Progenitor cell of endocrine pancreas (in vitro differentiated cells): ENCODE measurements at regions not wholly inside any gene's neighbourhood (a gene's known extent, or its start where the extent isn't known, plus 50 kb on each side); places are given as distances from the start of the nearest gene placed in this dataset.

Experiments used
- DNase-seq: peaks from one replicate; pipeline ENCODE4 v3.0.0; 2021; ENCODE audit warnings: low spot score; ENCODE audit not compliant: unreplicated experiment
- H3K27ac Mint-ChIP-seq: 2 replicates; pipeline ENCODE4 v1.8.0; 2021; ENCODE audit warnings: mild to moderate bottlenecking, moderate library complexity, mixed read lengths
- H3K27me3 Mint-ChIP-seq: 2 replicates; pipeline ENCODE4 v1.8.0; 2021; ENCODE audit warnings: mixed read lengths
- H3K36me3 Mint-ChIP-seq: 2 replicates; pipeline ENCODE4 v1.8.0; 2022; ENCODE audit warnings: mixed read lengths; ENCODE audit not compliant: insufficient read depth
- H3K4me1 Mint-ChIP-seq: 2 replicates; pipeline ENCODE4 v1.8.0; 2021; ENCODE audit warnings: low read depth, mixed read lengths
- H3K4me3 Mint-ChIP-seq: 2 replicates; pipeline ENCODE4 v1.8.0; 2021; ENCODE audit warnings: low read depth, mild to moderate bottlenecking, moderate library complexity, mixed read lengths
- H3K9me3 Mint-ChIP-seq: 2 replicates; pipeline ENCODE4 v1.8.0; 2021; ENCODE audit warnings: low read depth, mixed read lengths
- CTCF ChIP-seq: fragments of 200-600 bp; sonication (generic); IDR thresholded peaks from one replicate; pipeline ENCODE4 v1.5.0; 2021; ENCODE audit warnings: antibody characterized with exemption, mild to moderate bottlenecking; ENCODE audit not compliant: unreplicated experiment

GRCh38 chr10:62652114-62652513 is 152.4 kb upstream of the ADO start:
- TF ChIP-seq CTCF: no peak
- Mint-ChIP-seq H3K4me3 (no peak overlapping the region), H3K9me3 (no peaks in the 10 kb centered on the region), H3K4me1 (no peaks in the 10 kb centered on the region), H3K36me3 (no peaks in the 10 kb centered on the region), H3K27me3 (no peaks in the 10 kb centered on the region), H3K27ac (no peak overlapping the region)
- no peak for DNase-seq

DNA sequence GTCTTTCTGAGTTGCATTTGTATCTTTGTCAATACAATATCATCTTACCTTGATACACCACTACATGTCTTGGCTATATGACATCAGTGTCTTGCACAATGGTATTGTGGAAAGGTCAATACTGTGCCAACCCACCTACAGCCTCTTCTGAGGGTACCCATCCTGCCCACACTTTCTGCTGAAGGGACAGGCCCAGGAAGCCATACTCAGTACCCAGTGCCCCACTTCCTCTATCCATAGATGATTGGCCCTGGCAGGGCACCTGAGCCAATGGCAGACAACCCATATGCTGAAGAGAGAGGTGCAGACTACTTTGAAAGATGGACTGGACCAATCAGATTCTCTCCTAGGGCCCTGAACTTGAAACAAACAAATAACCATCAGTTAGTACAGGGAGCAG is 152.0 kb upstream of the ADO start:
- no peak for TF ChIP-seq CTCF
- Mint-ChIP-seq H3K36me3 (no peaks in the 10 kb centered on the region), H3K4me3 (no peak overlapping the region), H3K27me3 (no peaks in the 10 kb centered on the region), H3K9me3 (no peaks in the 10 kb centered on the region), H3K27ac (no peak overlapping the region), H3K4me1 (no peaks in the 10 kb centered on the region)
- DNase-seq: no peak

DNA sequence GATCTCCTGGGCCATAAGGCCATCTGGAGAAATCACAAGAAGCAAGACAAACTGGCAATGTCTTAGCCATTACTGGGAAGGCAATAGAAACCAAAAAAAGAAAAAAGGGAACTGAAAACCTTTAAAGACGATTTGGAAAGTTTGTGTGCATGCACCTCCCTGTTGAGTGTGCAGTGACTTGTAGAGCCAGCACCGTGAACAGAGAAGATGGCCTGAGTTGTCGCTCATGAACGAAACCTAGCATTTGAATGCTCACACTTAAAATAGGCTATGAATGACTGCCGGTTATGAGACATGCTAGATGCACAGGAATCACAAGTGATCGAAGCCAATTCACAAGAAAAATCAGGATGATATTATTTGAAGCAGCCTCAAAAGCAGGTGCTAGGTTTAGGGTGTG is 151.3 kb upstream of the ADO start:
- no peaks in the 10 kb centered on the region for H3K9me3 Mint-ChIP-seq
- DNase-seq: no peak
- H3K27ac Mint-ChIP-seq: no peak overlapping the region

GRCh38 chr10:62654966-62655336 is 149.6 kb upstream of the ADO start:
- Mint-ChIP-seq H3K4me1 (no peaks in the 10 kb centered on the region), H3K9me3 (no peaks in the 10 kb centered on the region), H3K27ac (no peak overlapping the region), H3K36me3 (no peaks in the 10 kb centered on the region), H3K27me3 (no peaks in the 10 kb centered on the region), H3K4me3 (no peak overlapping the region)
- no peak for DNase-seq
- no peak for TF ChIP-seq CTCF

More for the DNA sequence above, 151.3 kb upstream of the ADO start:
- Mint-ChIP-seq H3K4me1 (no peaks in the 10 kb centered on the region), H3K27me3 (no peaks in the 10 kb centered on the region), H3K4me3 (no peak overlapping the region), H3K36me3 (no peaks in the 10 kb centered on the region)
- TF ChIP-seq CTCF: no peak

DNA sequence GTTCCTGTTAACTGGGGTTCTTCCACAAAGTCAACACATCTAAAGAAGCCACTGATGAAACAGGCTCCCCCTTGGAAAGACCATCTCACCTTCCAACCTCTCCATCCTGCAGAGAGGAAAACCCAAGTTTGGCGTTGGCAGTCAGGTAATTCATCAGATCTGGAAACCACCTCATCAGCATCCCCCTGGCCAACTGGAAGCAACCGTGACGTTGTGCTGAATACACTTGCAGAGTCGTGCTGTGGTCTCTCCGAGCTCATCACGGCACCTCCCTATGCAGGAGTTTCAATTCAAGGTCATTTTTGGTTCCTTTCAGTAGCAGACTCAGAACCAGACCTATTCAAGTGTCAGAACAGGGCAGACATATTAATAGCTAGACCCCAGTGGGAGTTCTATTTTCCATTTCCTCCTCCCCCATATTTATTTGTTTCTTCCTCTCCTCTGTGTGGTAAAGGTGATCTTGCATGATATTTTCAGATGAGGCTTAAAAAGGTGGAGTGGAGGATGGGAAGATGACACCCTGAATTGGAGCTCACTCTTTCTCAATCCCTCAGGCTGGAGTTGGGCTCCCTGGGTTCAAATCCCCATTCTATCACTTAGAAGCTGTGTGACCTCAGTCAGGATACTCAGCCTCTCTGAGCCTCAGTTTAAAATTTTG is 149.1 kb upstream of the ADO start:
- no peaks in the 10 kb centered on the region for H3K9me3 Mint-ChIP-seq
- no peak overlapping the region for H3K27ac Mint-ChIP-seq
- H3K27me3 Mint-ChIP-seq: no peaks in the 10 kb centered on the region
- TF ChIP-seq CTCF: no peak
- no peak for DNase-seq
- H3K4me3 Mint-ChIP-seq: no peak overlapping the region
- no peaks in the 10 kb centered on the region for H3K4me1 Mint-ChIP-seq
- H3K36me3 Mint-ChIP-seq: no peaks in the 10 kb centered on the region
